ENCODE measurements at regions not wholly inside any gene's neighbourhood (a gene's known extent, or its start where the extent isn't known, plus 50 kb on each side); places are given as distances from the start of the nearest gene placed in this dataset.

DNA sequence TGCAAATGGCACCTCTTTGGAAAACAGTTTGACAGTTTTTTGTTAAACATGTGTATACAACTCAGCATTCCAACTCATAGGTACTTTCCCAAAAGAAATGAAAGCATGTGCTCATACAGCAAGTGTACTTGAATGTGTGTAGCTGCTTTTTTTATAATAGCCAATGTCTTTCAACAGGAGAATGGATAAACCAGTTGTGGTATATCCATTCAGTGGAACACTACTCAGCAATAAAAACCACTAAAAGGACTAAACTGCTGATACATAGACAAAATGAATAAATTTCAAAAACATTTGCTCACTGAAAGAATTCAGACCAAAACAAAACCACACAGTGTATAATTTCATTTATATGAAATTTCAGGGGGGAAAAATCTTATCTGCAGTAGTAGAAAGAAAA, 267.3 kb downstream of the NR2F1-AS1 start:
- DNase-seq = no peak

DNA sequence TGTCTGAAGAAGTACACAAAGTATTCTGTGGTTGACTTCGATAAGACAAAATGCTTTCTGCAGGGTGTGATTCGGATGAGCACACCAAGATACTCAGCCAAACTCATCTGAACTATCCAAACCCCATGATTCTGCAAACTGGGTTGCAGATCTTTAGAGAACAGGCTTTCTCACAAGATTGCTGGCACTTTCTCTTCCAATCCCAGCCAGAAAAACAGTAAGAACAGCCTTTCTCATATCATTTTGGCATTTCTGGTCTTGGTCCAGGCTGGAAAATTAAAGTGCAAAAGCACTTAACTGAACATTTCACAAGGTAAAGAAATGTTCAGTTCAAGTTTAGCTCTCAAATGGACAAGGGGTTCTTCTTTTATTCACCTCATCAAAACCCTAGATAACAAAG, 269.1 kb downstream of the NR2F1-AS1 start:
- DNase-seq = no peak

DNA sequence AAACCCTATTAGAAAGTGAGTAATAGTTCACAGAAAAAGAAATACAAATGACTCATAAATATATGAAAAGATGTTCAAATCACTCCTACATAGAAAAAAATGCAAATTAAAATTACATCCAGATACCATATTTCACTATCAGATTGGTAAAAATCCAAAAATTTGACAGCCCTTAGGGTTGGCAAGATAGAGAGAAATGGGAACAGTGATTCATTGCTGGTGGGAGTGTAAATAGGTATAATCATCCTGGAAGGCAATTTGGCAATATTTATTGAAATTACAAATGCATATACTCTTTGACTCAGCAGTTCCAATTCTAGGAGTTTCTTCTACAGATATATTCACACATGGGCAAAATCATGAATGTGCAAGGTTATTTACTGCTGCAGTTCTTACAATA, 273.5 kb downstream of the NR2F1-AS1 start:
- DNase-seq = no peak

DNA sequence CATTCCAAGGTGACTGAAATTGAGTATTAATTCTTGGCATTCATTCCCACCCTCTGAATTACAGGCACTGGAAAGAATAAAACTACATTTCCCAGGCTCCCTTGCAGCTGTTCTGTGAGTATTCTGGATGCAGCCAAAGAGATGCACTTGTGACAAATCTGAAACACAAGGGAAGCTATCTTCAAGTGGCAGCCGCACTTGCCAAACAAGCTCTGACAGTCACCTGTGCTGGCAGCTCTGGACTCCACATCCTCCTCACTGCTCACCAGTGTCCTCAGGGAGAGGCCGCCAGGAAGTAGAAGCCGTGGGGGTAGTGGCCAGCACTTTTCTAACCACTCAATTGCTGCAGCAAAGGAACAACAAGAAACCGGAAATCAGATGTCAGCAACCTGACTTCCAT, 275.0 kb downstream of the NR2F1-AS1 start:
- DNase-seq = no peak

DNA sequence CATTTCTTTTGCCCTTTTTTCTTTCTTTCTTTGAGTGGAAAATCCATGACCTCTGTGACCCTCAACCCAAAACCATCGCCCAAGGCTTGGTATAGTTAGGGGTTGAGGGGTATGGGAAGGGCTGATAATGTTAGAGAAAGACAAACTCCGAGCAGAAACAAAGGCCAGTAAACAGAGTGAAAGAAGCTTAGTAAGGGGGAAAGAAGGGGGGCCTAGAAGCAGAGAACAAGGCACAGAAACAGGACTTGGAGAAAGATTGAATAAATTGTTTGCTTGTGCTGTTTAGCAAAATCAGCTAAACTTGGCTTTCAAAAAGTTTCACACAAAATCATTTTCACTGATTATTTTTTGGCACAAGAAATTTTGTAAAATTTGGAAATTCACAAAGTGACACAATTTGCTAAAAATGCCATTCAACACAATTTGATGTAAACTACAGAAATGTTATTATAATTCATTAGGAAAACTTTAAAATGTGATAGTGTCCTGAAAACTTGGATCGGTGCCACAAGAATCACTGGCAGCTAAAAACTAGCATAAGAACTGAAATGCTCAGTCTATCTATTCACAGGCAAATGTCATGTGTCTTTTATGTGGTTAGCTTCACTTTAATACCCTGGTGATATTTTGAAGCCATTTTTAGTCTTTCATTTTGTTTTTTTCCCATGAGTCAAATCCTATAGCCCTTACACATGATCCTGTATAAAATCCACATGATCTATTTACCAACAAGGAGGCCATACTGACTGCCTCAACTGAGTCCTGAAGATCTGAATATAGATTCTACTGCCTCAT, 276.4 kb downstream of the NR2F1-AS1 start:
- DNase-seq = no peak

DNA sequence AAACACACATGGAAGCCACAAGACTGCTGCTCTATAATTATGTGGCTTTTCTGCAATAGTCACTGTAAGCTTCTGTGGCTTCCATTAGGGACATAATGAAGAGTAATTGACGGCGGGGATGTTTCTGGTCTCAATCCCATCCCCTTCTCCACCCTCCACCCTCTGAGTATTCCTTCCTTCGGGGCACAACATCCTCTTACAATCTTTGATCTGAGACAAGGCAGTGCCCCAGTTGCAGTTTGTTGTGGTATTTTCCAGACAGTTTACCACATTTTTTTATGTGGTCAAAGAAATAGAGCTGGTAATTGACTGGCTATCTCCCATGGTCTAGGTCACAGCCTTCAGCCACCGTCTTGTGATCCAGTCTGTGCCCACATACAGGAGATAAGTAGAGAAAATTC, 277.7 kb downstream of the NR2F1-AS1 start:
- DNase-seq = no peak

DNA sequence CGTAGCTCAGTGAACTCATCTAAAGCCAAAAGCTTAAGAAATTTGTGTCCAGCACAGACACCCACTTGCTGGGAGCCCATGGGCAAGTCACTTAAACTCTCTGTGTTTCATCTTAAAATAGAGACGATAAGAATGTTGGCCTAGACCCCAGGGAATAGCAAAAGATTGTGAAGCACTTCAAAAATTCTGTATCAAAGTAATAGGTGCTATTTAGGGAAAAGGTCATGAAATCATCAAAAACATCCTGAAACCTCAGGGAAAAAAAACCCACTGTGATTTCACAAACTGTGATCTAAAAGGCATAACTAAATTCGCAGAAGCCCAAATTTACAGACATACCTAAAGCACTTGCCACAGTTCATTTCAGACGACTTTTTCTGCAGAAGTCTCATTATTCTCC, 278.3 kb downstream of the NR2F1-AS1 start:
- DNase-seq = no peak

DNA sequence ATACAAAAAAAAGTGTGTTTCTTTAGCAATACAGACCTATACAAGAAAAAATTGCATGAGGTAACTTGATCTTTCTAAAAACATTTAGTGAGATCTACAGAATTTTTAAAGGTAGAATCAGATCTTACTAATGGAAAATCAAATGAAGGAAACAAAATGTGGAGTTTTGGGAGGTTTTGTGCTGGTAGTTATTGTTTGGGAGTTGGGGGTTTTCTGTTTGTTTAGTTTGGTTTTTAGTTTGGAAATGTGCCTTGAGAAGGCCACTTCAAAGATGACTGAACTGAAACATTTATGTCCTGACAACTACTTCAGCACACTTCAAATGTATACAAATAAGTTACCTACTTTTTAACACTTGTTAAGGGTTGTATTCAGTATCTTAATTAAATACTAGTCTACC, 280.1 kb downstream of the NR2F1-AS1 start:
- no peak for DNase-seq

DNA sequence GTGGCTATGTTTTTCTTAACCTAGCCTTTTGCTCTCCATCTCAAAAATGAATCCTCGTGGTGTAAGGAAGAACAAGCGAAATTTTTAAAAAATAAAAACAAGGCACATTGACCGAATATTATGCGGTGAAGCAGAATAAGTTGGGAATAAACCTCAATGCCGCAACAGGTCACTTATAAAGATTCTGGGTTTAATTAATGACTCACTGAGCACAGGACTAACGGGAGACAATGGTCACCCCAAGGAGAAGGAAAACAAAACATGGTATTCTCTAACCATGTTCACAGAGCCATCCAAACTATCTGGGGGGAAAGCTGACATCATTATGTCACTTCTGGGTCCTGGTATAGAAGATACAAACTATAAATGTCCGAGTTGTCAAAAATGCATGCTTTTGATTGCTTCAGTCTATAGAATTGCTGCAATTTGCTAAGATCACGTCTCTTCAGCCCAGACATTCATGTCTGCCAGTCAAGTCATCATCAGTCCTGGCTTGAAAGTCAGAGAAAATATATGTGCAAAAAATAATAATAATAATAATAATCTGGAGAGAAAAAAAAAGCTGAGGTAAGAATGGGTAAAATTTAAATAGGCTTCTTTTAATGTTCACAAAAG, 280.6 kb downstream of the NR2F1-AS1 start:
- DNase-seq = no peak

DNA sequence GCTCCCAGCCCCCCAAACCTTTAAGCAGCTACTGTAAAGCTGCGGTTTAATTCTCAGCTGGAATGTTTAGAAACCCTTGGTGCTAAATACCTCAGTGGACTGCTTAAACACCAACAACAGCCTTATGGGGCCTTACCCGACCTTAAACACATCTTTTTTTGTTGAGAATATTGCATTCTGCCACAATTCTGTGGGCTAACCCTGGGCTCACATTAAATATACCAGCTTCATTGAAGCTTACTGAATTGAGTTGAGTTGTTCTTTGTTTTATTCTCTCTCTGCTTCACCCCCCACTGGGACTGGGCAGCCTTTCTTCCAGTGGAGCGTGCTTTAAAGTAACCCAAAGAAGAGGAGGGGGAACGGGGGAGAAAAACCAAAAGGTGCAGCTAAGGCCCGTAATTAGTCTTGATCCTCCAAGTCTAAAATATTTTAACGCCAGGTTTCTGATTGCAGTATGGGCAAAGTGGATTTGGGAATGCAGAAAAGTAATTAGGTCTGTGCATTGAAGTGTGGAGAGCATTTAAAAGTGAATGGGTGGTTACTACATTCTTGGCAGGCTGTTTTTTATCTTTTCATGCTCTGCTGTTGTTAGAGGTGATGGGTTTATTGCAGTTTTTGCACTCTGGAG, 281.2 kb downstream of the NR2F1-AS1 start:
- no peak for DNase-seq

DNA sequence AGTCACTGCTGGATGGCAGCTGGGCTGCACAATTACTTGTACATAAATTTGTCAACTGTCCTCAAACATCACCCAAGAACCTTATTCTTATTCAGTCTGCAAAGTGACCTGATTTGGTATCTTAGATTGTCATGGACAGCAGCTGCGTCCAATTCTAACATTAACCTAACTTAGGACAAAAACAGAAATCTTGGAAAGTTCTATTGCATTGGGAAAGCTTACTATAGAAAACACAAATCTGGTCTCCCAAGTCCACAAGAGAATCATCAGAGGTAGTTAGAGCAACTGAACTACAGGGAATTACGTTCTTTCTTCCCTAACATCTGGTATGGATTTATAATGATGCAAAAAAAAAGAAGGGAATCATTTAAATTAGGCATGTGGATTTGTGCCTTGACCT, 283.9 kb downstream of the NR2F1-AS1 start:
- no peak for DNase-seq

DNA sequence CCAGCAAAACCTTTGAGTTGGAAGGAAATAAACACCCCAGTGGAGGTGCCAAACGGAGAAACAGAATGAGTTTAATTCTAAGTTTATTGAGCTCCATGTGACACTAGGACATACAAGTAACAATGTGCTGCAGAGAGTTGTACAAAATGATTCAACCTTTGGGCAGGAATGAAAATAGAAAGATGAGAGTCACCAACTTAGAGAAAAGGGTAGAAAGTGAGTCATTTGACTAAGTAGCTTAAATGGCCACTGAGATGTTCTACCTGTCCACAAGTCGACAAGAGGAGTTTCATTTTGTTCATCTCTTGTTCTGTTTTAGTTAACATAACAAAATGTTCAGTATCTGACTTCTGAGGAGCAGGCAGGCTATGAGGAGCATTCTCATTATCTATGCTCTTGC, 284.7 kb downstream of the NR2F1-AS1 start:
- DNase-seq = no peak

DNA sequence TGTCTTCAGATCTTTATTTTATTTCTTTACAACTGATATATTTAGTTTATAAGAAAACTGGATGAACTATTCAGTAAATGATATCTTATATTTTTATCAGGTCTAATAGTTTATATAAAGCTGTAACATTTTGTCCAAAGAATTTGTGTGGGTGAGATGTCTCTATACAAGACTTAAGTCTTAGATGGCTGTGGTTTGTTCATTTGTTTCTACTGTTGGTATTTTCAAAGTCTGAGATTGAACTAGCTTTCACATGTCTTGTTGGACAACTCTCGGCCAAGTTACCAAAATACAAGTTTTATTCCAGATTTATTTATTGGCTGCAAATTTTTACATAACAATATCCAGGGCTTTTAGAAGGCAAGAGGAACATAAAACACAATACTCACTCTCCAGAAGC, 286.0 kb downstream of the NR2F1-AS1 start:
- no peak for DNase-seq

DNA sequence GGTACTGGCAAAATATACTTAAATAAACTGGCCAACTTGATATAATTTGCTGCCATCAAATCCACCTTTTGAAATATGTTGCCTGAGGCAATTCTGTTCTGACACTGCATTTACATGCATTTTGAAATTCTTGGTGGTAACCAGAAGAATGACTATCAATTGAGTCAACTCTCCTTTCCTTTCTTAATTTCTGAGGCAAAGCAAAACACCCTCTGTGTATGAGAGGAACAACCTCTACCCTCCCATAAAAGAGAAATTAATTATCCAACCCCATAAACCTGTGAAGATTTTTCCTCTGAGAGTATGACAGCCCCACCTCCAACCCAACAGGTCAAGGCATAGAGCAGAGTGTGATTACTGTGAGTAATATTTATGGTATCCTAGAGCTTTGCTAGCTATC, 286.8 kb downstream of the NR2F1-AS1 start:
- DNase-seq = no peak

DNA sequence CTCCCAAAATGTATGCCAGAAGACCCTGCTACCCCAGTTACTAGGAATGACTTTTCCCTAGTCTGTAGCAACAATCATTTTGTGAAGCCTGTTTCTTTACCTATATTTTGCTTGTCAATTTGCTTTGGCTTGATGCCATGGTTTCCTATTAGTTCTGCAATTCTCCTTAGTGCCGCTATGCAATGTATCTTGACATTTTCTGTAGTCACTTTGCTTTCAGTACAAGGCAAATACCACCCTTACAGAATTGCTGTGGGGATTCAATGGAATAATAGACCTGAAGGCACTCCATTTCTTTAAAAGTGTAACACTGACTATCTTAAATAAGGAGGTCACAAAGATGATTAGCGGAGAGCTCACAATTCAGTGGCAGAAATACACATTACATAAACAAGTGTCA, 291.1 kb downstream of the NR2F1-AS1 start:
- DNase-seq = no peak

DNA sequence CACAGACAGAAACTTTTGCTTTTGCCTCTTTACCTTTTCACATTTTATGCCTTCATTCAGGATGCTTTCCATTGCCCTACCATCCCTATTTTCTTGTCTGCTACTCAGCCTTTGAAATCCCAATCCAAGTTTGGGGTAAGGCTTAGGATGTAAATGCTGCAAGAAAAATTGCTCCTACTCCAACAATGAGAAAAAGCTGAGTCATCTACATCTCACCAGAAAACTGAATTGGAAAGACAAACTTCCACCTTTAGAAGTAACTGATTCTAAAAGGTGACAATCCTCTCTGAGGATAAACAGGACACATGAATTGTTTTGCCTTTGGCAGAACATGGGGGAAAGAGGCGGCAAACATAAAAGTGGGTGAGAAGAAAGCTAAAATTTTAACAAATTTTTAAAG, 295.6 kb downstream of the NR2F1-AS1 start:
- DNase-seq = no peak

DNA sequence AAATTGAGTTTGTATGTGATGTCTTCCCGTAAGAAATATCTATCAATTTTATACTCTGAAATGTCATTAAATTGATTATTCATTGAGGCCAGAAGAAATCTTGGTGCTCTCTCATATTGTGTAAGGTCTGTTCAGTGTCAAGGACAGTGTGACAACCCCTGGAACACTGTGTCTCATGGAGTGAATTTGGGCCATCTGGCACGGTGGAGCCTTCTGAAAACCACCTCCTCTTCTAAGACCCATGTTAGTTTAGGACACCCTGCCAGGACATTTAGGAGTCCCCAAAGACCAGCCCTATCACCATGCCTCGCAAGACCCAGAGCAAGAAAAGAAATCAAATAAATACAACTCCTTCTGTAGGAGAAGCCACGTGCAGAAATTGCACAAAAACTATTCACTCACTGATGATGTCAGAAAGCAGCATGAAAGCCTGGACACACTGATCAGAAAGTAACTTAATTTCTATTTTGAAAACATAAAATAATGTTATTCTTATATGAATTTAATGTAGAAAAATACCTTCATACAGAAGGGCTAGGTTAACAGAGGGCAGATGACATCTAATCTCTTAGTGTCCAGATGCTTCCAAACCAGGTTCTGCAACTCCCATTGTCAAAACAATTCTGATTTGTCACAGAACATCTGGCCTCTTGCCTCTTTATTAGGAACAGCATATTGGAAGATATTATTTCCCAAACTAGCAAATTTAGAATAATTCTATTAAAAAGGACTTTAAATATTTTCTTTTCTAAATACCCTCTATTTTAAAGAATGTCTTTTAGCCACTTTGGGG, 298.8 kb downstream of the NR2F1-AS1 start:
- DNase-seq = no peak

DNA sequence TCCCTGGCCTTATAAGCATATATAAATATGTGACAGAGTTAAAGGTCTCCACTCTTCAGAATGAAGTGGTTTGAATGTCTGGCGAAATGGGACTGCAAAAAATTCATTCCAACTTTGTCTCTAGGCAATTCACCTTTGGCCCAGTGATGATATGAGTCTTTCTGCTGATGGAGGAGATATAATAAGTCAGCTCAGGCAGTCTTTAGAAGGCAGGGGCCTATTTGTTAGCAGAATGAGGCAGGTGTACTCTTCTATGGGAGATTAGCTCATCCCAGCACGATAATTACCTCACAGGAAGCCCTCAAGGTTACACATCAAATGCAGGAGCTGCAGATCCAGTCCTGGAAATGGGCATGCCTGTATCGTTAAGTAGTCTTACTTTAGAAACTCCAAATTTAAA, 300.5 kb downstream of the NR2F1-AS1 start:
- no peak for DNase-seq

DNA sequence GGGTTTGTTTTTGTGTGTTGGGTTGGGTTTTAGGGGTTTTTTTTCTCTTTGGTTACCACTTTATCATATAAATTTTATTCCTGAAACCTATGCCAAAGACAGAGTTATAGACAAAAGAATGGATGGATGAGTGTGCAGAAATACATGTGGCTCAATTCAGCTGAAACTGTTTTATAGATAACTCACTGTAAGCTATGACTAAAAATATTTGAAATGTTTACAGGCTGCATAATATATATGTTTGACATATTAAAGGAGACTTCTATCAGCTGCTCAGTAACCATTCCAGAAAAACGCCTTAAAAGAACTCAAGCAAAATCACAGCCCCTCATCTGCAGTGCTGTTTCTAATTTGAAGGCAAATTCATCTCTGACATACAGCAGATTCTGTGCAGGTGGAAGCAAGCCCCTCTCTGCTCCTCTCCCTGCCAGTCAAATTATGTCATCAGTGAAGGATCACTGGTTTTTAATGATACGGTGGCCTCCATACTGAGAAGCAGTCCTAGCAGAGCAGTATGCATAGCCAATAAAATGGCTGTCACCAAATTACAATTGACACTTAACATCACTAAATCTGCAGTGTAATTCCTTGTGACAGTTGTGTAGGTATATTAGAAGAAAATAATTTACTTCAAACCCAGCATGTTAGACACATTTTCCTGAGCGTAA, 301.6 kb downstream of the NR2F1-AS1 start:
- DNase-seq = no peak

DNA sequence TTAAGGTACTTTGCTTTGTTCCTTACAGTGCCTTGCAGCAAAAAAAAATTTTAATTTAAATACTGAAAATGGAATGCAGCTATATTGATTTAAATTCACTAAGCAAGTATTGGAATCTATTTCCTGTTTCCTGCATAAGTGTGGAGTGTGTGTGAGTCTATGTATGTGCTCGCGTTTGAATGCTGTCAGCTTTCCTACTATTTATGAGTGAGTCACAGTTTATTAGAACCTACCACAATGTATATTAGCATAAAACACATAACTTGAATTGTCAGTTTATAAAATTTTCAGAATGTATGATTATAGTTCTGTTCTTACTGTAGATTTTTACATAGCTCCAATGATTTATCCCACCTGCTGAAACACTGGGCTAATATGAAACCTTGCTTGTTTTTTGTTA, 302.1 kb downstream of the NR2F1-AS1 start:
- no peak for DNase-seq

DNA sequence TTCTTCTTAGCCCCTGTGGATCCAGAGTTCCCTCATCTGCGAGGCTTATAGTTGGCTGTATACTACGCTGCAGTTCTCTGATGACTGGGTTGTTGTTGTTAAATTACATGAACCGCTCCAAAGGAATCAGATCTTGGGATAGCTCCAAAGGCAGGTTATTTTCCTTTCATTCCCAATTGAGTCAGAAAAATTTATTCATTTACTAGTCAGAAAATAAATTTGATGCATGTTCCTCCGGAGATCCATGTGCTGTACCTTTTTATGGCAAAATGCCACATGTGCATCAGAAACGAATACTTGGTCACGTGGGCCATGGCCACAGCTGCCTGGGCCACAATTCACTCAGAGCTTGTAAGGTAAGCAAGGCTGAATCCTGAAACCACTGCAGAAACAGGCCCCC, 304.0 kb downstream of the NR2F1-AS1 start:
- DNase-seq = no peak

DNA sequence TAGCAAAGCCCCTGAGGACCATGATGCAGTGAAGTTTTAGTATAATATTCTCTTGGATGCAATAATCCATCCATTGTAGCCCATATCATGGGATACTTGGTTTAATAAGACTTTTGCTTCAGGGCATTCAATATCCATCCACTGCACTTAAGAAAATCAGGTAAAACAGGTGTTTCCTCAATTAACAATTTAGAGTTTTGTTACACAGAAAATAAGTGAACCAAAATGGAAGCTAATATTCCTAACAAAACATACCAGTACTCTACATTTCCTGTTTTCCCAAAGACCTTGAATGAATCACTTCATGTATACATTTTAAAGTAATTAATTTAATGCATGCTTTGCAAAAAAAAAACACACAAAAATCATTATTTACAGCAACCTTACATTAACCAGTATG, 305.6 kb downstream of the NR2F1-AS1 start:
- no peak for DNase-seq

DNA sequence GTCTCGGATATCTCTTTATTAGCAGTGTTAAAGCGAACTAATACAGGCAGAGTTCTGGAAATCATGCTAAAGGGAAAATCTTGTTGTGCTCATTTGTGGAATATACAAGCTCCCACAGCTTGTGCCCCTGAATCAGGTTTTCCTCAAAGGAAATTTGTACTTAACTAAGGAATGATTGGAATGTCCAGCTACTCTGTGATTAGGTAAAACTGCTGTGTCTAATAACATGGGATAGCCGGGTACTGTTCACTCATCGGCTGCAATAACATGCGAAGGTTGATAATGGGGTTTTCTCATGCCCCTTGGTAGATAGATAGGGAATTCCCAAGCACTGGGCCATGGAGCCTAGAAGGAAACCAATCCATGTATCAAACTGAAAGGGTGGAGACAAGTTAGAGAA, 306.7 kb downstream of the NR2F1-AS1 start:
- DNase-seq = no peak
